CD4-positive, alpha-beta T cell (primary cell): ENCODE measurements at regions not wholly inside any gene's neighbourhood (a gene's known extent, or its start where the extent isn't known, plus 50 kb on each side); places are given as distances from the start of the nearest gene placed in this dataset.

Experiments
- ATAC-seq: fragments of 200-7000 bp; cut with Tn5 transposase; one replicate; pipeline ENCODE4 v1.10.0; 2022; ENCODE audit warnings: mild to moderate bottlenecking; ENCODE audit not compliant: poor library complexity
- CTCF ChIA-PET: fragments of 350-600 bp; sonication (Branson Sonifier 250); formaldehyde crosslinking; loops from one replicate; lab custom pipeline; 2021; ENCODE audit warnings: antibody characterized with exemption, inconsistent platforms; lab: Charles Lee
- POLR2A ChIA-PET: fragments of 350-600 bp; sonication (Branson Sonifier 250); formaldehyde crosslinking; loops from one replicate; lab custom pipeline; 2021; ENCODE audit warnings: antibody characterized with exemption, inconsistent platforms; lab: Charles Lee
- DNase-seq, 14 experiments: peaks; one replicate each; pipeline ENCODE4 v3.0.0-alpha.2; 2013 to 2020; ENCODE audit warnings: mixed read lengths in 2 of 14
- H3K27ac ChIP-seq, 2 donors: one replicate each; pipeline versions ENCODE4 v1.5.1 to v1.7.0; 2013; ENCODE audit warnings: low read length in 2 of 2, low read depth in 1 of 2, mild to moderate bottlenecking in 1 of 2
- H3K27me3 ChIP-seq, 2 experiments: 1 replicate in 1 of 2; 2 replicates in 1 of 2; pipeline versions ENCODE4 v1.6.1 to v1.7.0; 2013; ENCODE audit warnings: low read length in 2 of 2, control low read depth in 1 of 2, mild to moderate bottlenecking in 1 of 2, moderate library complexity in 1 of 2; ENCODE audit not compliant: insufficient read depth in 2 of 2, control insufficient read depth in 1 of 2
- H3K36me3 ChIP-seq: one replicate; pipeline ENCODE4 v1.6.1; 2013; ENCODE audit warnings: low read length, control low read depth; ENCODE audit not compliant: insufficient read depth
- H3K4me1 ChIP-seq: one replicate; pipeline ENCODE4 v1.6.1; 2013; ENCODE audit warnings: low read length, control low read depth; ENCODE audit not compliant: insufficient read depth
- H3K4me3 ChIP-seq: one replicate; pipeline ENCODE4 v1.5.1; 2013; ENCODE audit warnings: mild to moderate bottlenecking, low read length, moderate library complexity
- H3K9me3 ChIP-seq, 2 experiments: 1 replicate in 1 of 2; 2 replicates in 1 of 2; pipeline versions ENCODE4 v1.6.1 to v1.7.0; 2013; ENCODE audit warnings: low read length in 2 of 2, mild to moderate bottlenecking in 2 of 2, control low read depth in 1 of 2, moderate library complexity in 1 of 2; ENCODE audit not compliant: control insufficient read depth in 1 of 2, insufficient read depth in 1 of 2
- H3K27ac Mint-ChIP-seq: one replicate; pipeline ENCODE4 v1.8.0; 2020; ENCODE audit warnings: mixed read lengths
- H3K27me3 Mint-ChIP-seq: one replicate; pipeline ENCODE4 v1.8.0; 2021; ENCODE audit warnings: mixed read lengths
- H3K36me3 Mint-ChIP-seq: one replicate; pipeline ENCODE4 v1.8.0; 2021; ENCODE audit warnings: low read depth, mixed read lengths
- H3K4me1 Mint-ChIP-seq: one replicate; pipeline ENCODE4 v1.8.0; 2021; ENCODE audit warnings: low read depth, mixed read lengths
- H3K4me3 Mint-ChIP-seq: one replicate; pipeline ENCODE4 v1.8.0; 2020; ENCODE audit warnings: mild to moderate bottlenecking, mixed read lengths
- H3K9me3 Mint-ChIP-seq: one replicate; pipeline ENCODE4 v1.8.0; 2020; ENCODE audit warnings: mixed read lengths
- intact Hi-C, 2 experiments: fragments of 100-400 bp; cut with DNase I in 1 of 2; cut with micrococcal nuclease in 1 of 2; formaldehyde crosslinking; loops; one replicate each; pipeline versions ENCODE4 v1.15.1 to v1.9.0; 2023 to 2025; cut with DNase I, micrococcal nuclease
- TF ChIP-seq, protein P1 (sequence below): fragments of 200-600 bp; IDR thresholded peaks from one replicate; pipeline ENCODE4 v1.8.0; 2022; ENCODE audit warnings: antibody characterized with exemption, mild to moderate bottlenecking

DNA sequence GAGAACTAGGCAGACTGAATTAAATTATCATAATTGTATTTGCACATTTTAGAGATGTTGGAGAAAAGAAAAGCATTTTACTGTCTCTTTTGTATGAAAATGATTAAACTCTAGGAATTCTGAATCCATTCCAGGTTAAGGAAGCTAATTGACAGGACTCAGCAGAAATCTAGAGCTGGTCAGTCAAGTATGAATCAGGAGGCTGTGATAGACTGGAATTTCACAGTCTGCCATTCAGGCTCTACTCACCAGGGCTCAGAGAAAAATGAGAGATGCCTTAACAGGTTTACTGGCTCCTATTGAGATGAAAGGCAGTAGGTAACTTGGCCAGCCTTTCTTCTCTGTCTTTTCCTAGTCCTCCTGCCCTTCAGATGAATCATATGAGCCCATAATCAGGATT, 693.9 kb upstream of the CHORDC1 start:
- TF ChIP-seq, protein P1, sequence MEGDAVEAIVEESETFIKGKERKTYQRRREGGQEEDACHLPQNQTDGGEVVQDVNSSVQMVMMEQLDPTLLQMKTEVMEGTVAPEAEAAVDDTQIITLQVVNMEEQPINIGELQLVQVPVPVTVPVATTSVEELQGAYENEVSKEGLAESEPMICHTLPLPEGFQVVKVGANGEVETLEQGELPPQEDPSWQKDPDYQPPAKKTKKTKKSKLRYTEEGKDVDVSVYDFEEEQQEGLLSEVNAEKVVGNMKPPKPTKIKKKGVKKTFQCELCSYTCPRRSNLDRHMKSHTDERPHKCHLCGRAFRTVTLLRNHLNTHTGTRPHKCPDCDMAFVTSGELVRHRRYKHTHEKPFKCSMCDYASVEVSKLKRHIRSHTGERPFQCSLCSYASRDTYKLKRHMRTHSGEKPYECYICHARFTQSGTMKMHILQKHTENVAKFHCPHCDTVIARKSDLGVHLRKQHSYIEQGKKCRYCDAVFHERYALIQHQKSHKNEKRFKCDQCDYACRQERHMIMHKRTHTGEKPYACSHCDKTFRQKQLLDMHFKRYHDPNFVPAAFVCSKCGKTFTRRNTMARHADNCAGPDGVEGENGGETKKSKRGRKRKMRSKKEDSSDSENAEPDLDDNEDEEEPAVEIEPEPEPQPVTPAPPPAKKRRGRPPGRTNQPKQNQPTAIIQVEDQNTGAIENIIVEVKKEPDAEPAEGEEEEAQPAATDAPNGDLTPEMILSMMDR, result no peak
- ChIA-PET CTCF (no interaction called here), POLR2A (no interaction called here)
- Mint-ChIP-seq H3K4me1 (no peaks in the 10 kb centered on the region), H3K4me3 (no peak overlapping the region), H3K9me3 (no peaks in the 10 kb centered on the region), H3K27me3 (no peaks in the 10 kb centered on the region), H3K36me3 (no peaks in the 10 kb centered on the region), H3K27ac (no peak overlapping the region)
- intact Hi-C loops, result no loop called here
- no peak overlapping the region for H3K4me3 ChIP-seq
- H3K9me3 ChIP-seq, result peaks cover 0 to 6% of the 10 kb centered on the region in 2 experiments
- no peaks in the 10 kb centered on the region for H3K36me3 ChIP-seq
- H3K27me3 ChIP-seq, result no peaks in the 10 kb centered on the region
- DNase-seq (no peak), ATAC-seq (no peak)
- no peaks in the 10 kb centered on the region for H3K4me1 ChIP-seq
- no peak overlapping the region for H3K27ac ChIP-seq

DNA sequence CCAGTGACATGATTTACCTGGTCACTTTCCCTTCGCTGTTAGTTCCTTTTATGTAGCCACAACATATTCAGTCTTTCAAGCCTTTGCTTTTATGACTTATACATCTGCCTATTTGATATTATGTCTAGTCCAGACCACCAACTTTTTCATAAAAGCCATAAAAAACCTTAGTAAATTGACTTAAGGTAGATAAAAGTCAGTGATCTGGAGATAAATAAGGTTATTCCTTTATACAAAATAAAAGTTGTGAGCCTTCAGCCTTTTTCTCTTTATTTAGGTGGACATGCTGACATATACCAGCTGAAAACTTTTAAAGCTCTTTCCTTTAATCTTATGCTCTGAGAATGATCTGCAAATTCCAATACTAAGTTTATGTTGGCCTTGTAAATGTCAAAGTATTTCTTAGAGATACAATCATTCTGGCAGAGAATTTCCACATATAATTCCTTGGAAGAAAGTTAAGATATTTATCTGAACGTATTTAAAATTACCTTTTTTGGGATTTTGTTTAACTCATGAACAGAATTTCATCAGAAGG, 690.4 kb upstream of the CHORDC1 start:
- H3K4me1 ChIP-seq, result no peaks in the 10 kb centered on the region

DNA sequence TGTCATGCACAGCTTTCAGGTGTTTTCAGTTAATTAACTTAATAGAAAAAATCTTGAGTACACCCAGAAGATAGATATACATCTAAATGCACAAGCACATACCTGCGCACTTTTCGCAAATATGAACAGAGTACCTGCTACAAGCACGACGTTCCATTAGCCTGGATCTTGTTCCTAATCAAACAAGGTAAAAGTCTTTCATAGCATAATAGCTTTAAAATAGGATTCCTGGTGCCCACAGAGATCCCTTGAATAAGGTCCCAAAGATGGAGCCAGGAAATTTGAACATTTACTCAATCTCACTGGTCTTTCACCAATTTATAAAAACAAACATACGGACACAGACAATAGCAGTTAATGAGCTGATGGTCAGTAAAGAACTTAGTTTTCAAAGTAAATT, 689.8 kb upstream of the CHORDC1 start:
- ChIA-PET CTCF (no interaction called here), POLR2A (no interaction called here)
- Mint-ChIP-seq H3K4me3 (no peak overlapping the region), H3K27ac (no peak overlapping the region), H3K4me1 (no peaks in the 10 kb centered on the region), H3K27me3 (no peaks in the 10 kb centered on the region), H3K9me3 (peaks cover 2% of the 10 kb centered on the region), H3K36me3 (no peaks in the 10 kb centered on the region)
- H3K4me3 ChIP-seq, result no peak overlapping the region
- H3K27ac ChIP-seq, result no peak overlapping the region
- TF ChIP-seq, protein P1, result no peak
- ATAC-seq, result no peak
- H3K36me3 ChIP-seq, result no peaks in the 10 kb centered on the region
- peaks cover 0 to 13% of the 10 kb centered on the region in 2 experiments for H3K9me3 ChIP-seq
- no peak for DNase-seq
- no peaks in the 10 kb centered on the region for H3K27me3 ChIP-seq
- H3K4me1 ChIP-seq, result no peaks in the 10 kb centered on the region
- intact Hi-C loops, result no loop called here

More for the DNA sequence above, 690.4 kb upstream of the CHORDC1 start:
- H3K27ac ChIP-seq, result no peak overlapping the region
- no peaks in the 10 kb centered on the region for H3K27me3 ChIP-seq
- peaks cover 2% of the 10 kb centered on the region for H3K9me3 Mint-ChIP-seq
- no peaks in the 10 kb centered on the region for H3K27me3 Mint-ChIP-seq
- TF ChIP-seq, protein P1, result no peak
- no peaks in the 10 kb centered on the region for H3K36me3 ChIP-seq
- H3K27ac Mint-ChIP-seq, result no peak overlapping the region
- POLR2A ChIA-PET, result no interaction called here
- CTCF ChIA-PET, result no interaction called here
- H3K9me3 ChIP-seq, result peaks cover 0 to 13% of the 10 kb centered on the region in 2 experiments
- DNase-seq, result no peak
- H3K4me3 Mint-ChIP-seq, result no peak overlapping the region
- H3K4me1 Mint-ChIP-seq, result no peaks in the 10 kb centered on the region
- intact Hi-C loops, result no loop called here
- H3K36me3 Mint-ChIP-seq, result no peaks in the 10 kb centered on the region
- no peak for ATAC-seq
- no peak overlapping the region for H3K4me3 ChIP-seq
